ENCODE measurements at regions not wholly inside any gene's neighbourhood (a gene's known extent, or its start where the extent isn't known, plus 50 kb on each side); places are given as distances from the start of the nearest gene placed in this dataset.

GRCh38 chr2:150222942-150223341, 264.5 kb downstream of the RND3 start:
- Histone ChIP-seq H3K4me1 (ENCODE audit: insufficient read depth, low read length) (no peaks in the 10 kb centered on the region), H3K9me3 (ENCODE audit: control insufficient read depth in 1 of 2, insufficient read depth in 1 of 2, low read length in 2 of 2) (peaks cover 0 to 7% of the 10 kb centered on the region in 2 experiments), H3K4me3 (ENCODE audit: low read length) (no peak overlapping the region), H3K36me3 (ENCODE audit: insufficient read depth, low read length) (no peaks in the 10 kb centered on the region), H3K27ac (ENCODE audit: low read depth in 1 of 2, low read length in 2 of 2) (no peak overlapping the region), H3K27me3 (ENCODE audit: control insufficient read depth in 1 of 2, insufficient read depth in 2 of 2, low read length in 2 of 2) (no peaks in the 10 kb centered on the region)
- intact Hi-C loops (cut with DNase I, micrococcal nuclease): no loop called here
- H3K27ac Mint-ChIP-seq: no peak overlapping the region
- DNase-seq (no peak), ATAC-seq (ENCODE audit: poor library complexity) (no peak)
- POLR2A ChIA-PET: no interaction called here
- H3K36me3 Mint-ChIP-seq (ENCODE audit: low read depth): no peaks in the 10 kb centered on the region
- CTCF ChIA-PET: no interaction called here
- no peaks in the 10 kb centered on the region for H3K27me3 Mint-ChIP-seq
- peaks cover 3% of the 10 kb centered on the region for H3K9me3 Mint-ChIP-seq
- H3K4me1 Mint-ChIP-seq (ENCODE audit: low read depth): no peaks in the 10 kb centered on the region
- no peak overlapping the region for H3K4me3 Mint-ChIP-seq
- TF ChIP-seq CTCF (IDR thresholded peaks at IDR 0.05): no peak

- H3K36me3 Mint-ChIP-seq (ENCODE audit: low read depth): no peaks in the 10 kb centered on the region
- H3K27ac Mint-ChIP-seq: no peak overlapping the region
- H3K4me1 ChIP-seq (ENCODE audit: insufficient read depth, low read length): no peaks in the 10 kb centered on the region
- no peaks in the 10 kb centered on the region for H3K27me3 Mint-ChIP-seq
- intact Hi-C loops (cut with DNase I, micrococcal nuclease): no loop called here
- no peaks in the 10 kb centered on the region for H3K36me3 ChIP-seq (ENCODE audit: insufficient read depth, low read length)
- H3K27ac ChIP-seq (ENCODE audit: low read depth in 1 of 2, low read length in 2 of 2): no peak overlapping the region
- H3K4me3 Mint-ChIP-seq: no peak overlapping the region
- peaks cover 0 to 7% of the 10 kb centered on the region in 2 experiments for H3K9me3 ChIP-seq (ENCODE audit: control insufficient read depth in 1 of 2, insufficient read depth in 1 of 2, low read length in 2 of 2)
- DNase-seq: no peak
- ChIA-PET CTCF (no interaction called here), POLR2A (no interaction called here)
- H3K4me3 ChIP-seq (ENCODE audit: low read length): no peak overlapping the region
- no peak for TF ChIP-seq CTCF (IDR thresholded peaks at IDR 0.05)
- no peak for ATAC-seq (ENCODE audit: poor library complexity)
- no peaks in the 10 kb centered on the region for H3K27me3 ChIP-seq (ENCODE audit: control insufficient read depth in 1 of 2, insufficient read depth in 2 of 2, low read length in 2 of 2)
- H3K9me3 Mint-ChIP-seq: peaks cover 3% of the 10 kb centered on the region
- H3K4me1 Mint-ChIP-seq (ENCODE audit: low read depth): no peaks in the 10 kb centered on the region
These were observed 265.1 kb downstream of the RND3 start for GRCh38 chr2:150222379-150222778.

- TF ChIP-seq CTCF (IDR thresholded peaks at IDR 0.05): no peak
- Histone ChIP-seq H3K36me3 (ENCODE audit: insufficient read depth, low read length) (no peaks in the 10 kb centered on the region), H3K9me3 (ENCODE audit: control insufficient read depth in 1 of 2, insufficient read depth in 1 of 2, low read length in 2 of 2) (peaks cover 0 to 7% of the 10 kb centered on the region in 2 experiments), H3K27me3 (ENCODE audit: control insufficient read depth in 1 of 2, insufficient read depth in 2 of 2, low read length in 2 of 2) (no peaks in the 10 kb centered on the region), H3K4me1 (ENCODE audit: insufficient read depth, low read length) (no peaks in the 10 kb centered on the region), H3K4me3 (ENCODE audit: low read length) (no peak overlapping the region), H3K27ac (ENCODE audit: low read depth in 1 of 2, low read length in 2 of 2) (no peak overlapping the region)
- Mint-ChIP-seq H3K36me3 (ENCODE audit: low read depth) (no peaks in the 10 kb centered on the region), H3K9me3 (peaks cover 3% of the 10 kb centered on the region), H3K27me3 (no peaks in the 10 kb centered on the region), H3K4me1 (ENCODE audit: low read depth) (no peaks in the 10 kb centered on the region), H3K27ac (no peak overlapping the region), H3K4me3 (no peak overlapping the region)
- intact Hi-C loops (cut with DNase I, micrococcal nuclease): no loop called here
- ChIA-PET CTCF (no interaction called here), POLR2A (no interaction called here)
- DNase-seq (no peak), ATAC-seq (ENCODE audit: poor library complexity) (no peak)
These were observed 267.6 kb downstream of the RND3 start for GRCh38 chr2:150219861-150220260.

All from CD4-positive, alpha-beta T cell (primary cell).